ENCODE measurements at regions not wholly inside any gene's neighbourhood (a gene's known extent, or its start where the extent isn't known, plus 50 kb on each side); places are given as distances from the start of the nearest gene placed in this dataset.

- Histone ChIP-seq H3K36me3 (no peaks in the 10 kb centered on the region), H3K4me1 (no peaks in the 10 kb centered on the region), H3K27me3 (no peaks in the 10 kb centered on the region), H3K4me3 (no peak overlapping the region), H3K27ac (no peak overlapping the region), H3K9me3 (no peaks in the 10 kb centered on the region)
- no peak for TF ChIP-seq CTCF (IDR thresholded peaks at IDR 0.05)
- DNase-seq (ENCODE audit: low spot score), result no peak
Observed at GRCh38 chr6:132231121-132231884, 170.0 kb downstream of the MOXD1 start.

GRCh38 chr6:132228894-132229293, 172.4 kb downstream of the MOXD1 start:
- Histone ChIP-seq H3K36me3 (no peaks in the 10 kb centered on the region), H3K27me3 (no peaks in the 10 kb centered on the region), H3K9me3 (peaks cover 0 to 8% of the 10 kb centered on the region in 2 donors), H3K4me1 (no peaks in the 10 kb centered on the region), H3K4me3 (no peak overlapping the region), H3K27ac (peak overlapping the region in 1 of 2 donors; percentile 33)
- TF ChIP-seq CTCF (IDR thresholded peaks at IDR 0.05), result no peak
- DNase-seq (ENCODE audit: low spot score), result no peak

GRCh38 chr6:132227904-132228303, 173.4 kb downstream of the MOXD1 start:
- no peak for TF ChIP-seq CTCF (IDR thresholded peaks at IDR 0.05)
- no peak overlapping the region for H3K4me3 ChIP-seq
- DNase-seq (ENCODE audit: low spot score), result no peak
- peaks cover 0 to 8% of the 10 kb centered on the region in 2 donors for H3K9me3 ChIP-seq
- no peaks in the 10 kb centered on the region for H3K27me3 ChIP-seq
- no peaks in the 10 kb centered on the region for H3K36me3 ChIP-seq
- peak overlapping the region in 1 of 2 donors; percentile 33 for H3K27ac ChIP-seq
- no peaks in the 10 kb centered on the region for H3K4me1 ChIP-seq

DNA sequence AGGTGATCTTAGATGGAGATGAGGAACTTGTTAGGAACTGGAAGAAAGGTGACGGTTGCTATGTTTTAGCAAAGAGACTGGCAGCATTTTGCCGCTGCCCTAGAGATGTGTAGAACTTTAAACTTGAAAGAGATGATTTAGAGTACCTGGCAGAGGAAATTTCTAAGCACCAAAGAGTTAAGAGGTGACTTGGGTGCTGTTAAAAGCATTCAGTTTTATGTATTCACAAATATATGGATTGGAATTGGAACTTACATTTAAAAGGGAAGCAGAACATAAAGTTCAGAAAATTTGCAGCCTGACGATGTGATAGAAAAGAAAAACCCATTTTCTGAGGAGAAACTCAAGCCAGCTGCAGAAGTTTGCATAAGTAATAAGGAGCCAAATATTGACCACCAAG, 176.3 kb downstream of the MOXD1 start:
- DNase-seq (ENCODE audit: low spot score), result no peak
- no peak for TF ChIP-seq CTCF (IDR thresholded peaks at IDR 0.05)

GRCh38 chr6:132220800-132221199, 180.5 kb downstream of the MOXD1 start:
- no peak for TF ChIP-seq CTCF (IDR thresholded peaks at IDR 0.05)
- no peak overlapping the region for H3K27ac ChIP-seq
- no peaks in the 10 kb centered on the region for H3K36me3 ChIP-seq
- H3K4me3 ChIP-seq, result no peak overlapping the region
- no peaks in the 10 kb centered on the region for H3K4me1 ChIP-seq
- DNase-seq (ENCODE audit: low spot score), result no peak
- H3K27me3 ChIP-seq, result no peaks in the 10 kb centered on the region
- peaks cover 0 to 8% of the 10 kb centered on the region in 2 donors for H3K9me3 ChIP-seq

More for the DNA sequence above, 176.3 kb downstream of the MOXD1 start:
- no peaks in the 10 kb centered on the region for H3K27me3 ChIP-seq
- H3K36me3 ChIP-seq, result no peaks in the 10 kb centered on the region
- peaks cover 0 to 8% of the 10 kb centered on the region in 2 donors for H3K9me3 ChIP-seq
- H3K27ac ChIP-seq, result no peak overlapping the region
- H3K4me1 ChIP-seq, result no peaks in the 10 kb centered on the region
- H3K4me3 ChIP-seq, result no peak overlapping the region

DNA sequence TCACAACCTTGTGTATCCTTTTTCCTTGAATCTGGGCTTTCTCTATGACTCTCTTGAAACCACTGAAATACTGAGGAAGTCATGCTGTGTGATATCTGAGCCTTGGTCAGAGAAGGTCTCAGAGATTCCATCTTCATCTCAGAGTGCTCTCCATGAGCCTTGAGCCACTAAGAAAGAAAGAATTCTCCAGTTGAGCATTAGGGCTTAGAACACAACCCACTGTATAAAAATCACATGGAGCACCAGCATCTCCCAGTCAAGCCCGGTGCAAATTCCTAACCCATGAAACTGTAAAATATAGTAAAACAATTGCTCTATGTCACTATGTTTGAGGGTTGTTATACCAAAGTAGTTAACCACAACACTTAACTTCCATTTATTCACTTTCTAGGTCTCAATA, 181.4 kb downstream of the MOXD1 start:
- Histone ChIP-seq H3K27ac (no peak overlapping the region), H3K27me3 (no peaks in the 10 kb centered on the region), H3K4me3 (no peak overlapping the region), H3K9me3 (peaks cover 0 to under 1% of the 10 kb centered on the region in 2 donors), H3K36me3 (no peaks in the 10 kb centered on the region), H3K4me1 (no peaks in the 10 kb centered on the region)
- TF ChIP-seq CTCF (IDR thresholded peaks at IDR 0.05), result no peak
- no peak for DNase-seq (ENCODE audit: low spot score)
